ENCODE measurements at regions not wholly inside any gene's neighbourhood (a gene's known extent, or its start where the extent isn't known, plus 50 kb on each side); places are given as distances from the start of the nearest gene placed in this dataset.

- no peak overlapping the region for H3K4me3 ChIP-seq (ENCODE audit: low read depth, low read length)
- no peak for DNase-seq (ENCODE audit: low read depth)
- no peak for TF ChIP-seq CTCF (IDR thresholded peaks at IDR 0.05; ENCODE audit: low read depth, low read length, missing control alignments)
Observed at GRCh38 chr3:124258057-124258500, 266.2 kb upstream of the ROPN1 start.

- TF ChIP-seq CTCF (IDR thresholded peaks at IDR 0.05; ENCODE audit: low read depth, low read length, missing control alignments), result no peak
- H3K4me3 ChIP-seq (ENCODE audit: low read depth, low read length), result no peak overlapping the region
- DNase-seq (ENCODE audit: low read depth), result no peak
Observed at GRCh38 chr3:124260206-124260915, 268.4 kb upstream of the ROPN1 start.

DNA sequence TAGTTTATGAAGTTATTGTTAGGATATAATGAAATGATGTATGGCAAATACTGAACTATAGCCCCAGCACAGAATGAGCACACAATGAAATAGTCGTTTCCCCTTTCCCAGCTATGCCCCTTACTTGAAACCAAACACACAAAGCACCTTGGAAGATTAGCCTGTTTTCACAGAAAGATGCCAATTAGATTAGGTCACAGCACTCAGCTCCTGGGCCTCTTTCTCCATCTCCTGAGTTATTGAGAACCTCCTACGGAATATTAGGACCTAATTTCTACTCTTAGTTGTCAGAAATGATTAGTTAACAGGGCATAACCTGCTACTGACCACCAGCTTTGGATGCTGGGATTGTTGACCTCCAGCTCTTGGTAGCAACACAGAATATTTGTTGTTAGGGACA lies 269.4 kb upstream of the ROPN1 start:
- TF ChIP-seq CTCF (IDR thresholded peaks at IDR 0.05; ENCODE audit: low read depth, low read length, missing control alignments), result no peak
- no peak for DNase-seq (ENCODE audit: low read depth)
- H3K4me3 ChIP-seq (ENCODE audit: low read depth, low read length), result no peak overlapping the region

DNA sequence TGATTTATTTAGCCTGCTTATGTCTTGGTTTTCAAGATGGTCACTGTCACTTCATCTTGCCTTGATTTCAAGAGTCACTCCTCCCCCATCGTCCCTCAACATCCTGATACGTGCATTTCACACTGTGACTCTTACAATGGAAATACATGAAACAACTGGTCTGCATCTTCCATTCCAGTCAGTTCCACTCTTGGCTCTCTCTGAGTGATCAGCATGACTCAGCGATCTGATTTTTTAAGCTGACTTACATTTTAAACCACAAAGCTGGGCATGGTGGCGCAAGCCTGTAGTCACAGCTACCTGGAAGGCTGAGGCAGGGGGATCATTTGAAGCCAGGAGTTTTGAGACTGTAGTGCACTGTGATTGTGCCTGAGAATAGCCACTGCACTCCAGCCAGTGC lies 271.2 kb upstream of the ROPN1 start:
- no peak for TF ChIP-seq CTCF (IDR thresholded peaks at IDR 0.05; ENCODE audit: low read depth, low read length, missing control alignments)
- no peak for DNase-seq (ENCODE audit: low read depth)

DNA sequence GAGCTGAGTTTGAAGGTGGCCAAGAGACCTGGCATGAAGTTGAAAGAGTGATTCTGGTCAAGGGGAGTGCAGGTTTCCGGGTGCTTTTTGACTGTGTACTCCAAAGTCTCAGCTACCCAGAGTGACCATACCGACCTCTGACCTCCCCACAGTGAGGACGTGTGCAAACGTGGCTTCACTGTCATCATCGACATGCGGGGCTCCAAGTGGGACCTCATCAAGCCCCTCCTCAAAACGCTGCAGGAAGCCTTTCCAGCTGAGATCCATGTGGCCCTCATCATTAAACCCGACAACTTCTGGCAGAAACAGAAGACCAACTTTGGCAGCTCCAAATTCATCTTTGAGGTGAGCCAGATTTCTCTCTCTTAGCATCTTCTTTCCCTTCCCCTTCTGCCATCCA lies 272.4 kb upstream of the ROPN1 start:
- DNase-seq (ENCODE audit: low read depth), result no peak
- no peak for TF ChIP-seq CTCF (IDR thresholded peaks at IDR 0.05; ENCODE audit: low read depth, low read length, missing control alignments)

More for the DNA sequence above, 271.2 kb upstream of the ROPN1 start:
- no peak overlapping the region for H3K4me3 ChIP-seq (ENCODE audit: low read depth, low read length)

DNA sequence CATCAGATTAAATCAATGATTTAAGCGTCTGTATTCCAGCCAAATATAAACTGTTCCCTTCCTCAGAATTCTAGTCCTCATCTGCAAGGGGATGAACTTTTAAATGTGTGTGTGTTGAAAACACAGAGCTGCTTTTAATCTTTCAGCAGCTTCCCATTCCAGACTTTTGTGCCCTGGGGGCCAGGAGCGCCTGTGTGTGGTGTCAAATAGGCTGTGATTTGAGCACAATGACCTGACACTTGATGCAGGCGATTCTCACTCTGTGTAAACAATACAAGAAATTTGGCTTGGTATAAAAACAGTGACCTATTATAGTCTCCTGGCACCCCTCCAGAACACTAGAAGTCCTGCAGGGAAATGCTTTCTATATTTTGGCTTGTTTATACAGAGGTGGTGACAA lies 274.6 kb upstream of the ROPN1 start:
- no peak for TF ChIP-seq CTCF (IDR thresholded peaks at IDR 0.05; ENCODE audit: low read depth, low read length, missing control alignments)
- no peak for DNase-seq (ENCODE audit: low read depth)
- no peak overlapping the region for H3K4me3 ChIP-seq (ENCODE audit: low read depth, low read length)

More for the DNA sequence above, 272.4 kb upstream of the ROPN1 start:
- no peak overlapping the region for H3K4me3 ChIP-seq (ENCODE audit: low read depth, low read length)

DNA sequence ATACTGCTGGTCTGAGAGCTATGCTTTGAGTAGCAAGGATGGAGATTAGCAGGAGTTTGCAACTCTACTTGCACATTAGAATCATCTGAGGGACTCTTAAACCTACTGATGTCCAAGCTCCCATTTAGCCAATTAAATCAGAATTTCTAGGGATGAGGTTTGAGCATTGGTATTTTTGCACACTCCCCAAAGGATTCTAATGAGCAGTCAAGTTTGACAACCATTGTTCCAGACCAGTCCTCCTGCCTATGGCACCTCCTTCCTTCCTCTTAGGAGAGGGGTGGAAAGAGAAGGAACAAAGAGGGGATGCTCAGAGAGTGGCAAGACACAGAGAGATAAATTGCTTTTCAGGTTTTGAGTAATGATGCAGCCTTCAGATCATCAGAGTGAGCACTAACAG lies 275.5 kb upstream of the ROPN1 start:
- no peak for DNase-seq (ENCODE audit: low read depth)
- no peak for TF ChIP-seq CTCF (IDR thresholded peaks at IDR 0.05; ENCODE audit: low read depth, low read length, missing control alignments)
- no peak overlapping the region for H3K4me3 ChIP-seq (ENCODE audit: low read depth, low read length)

Data from GM12864 (cell line).